ENCODE measurements at regions not wholly inside any gene's neighbourhood (a gene's known extent, or its start where the extent isn't known, plus 50 kb on each side); places are given as distances from the start of the nearest gene placed in this dataset.

- Mint-ChIP-seq H3K36me3 (ENCODE audit: low read depth) (no peaks in the 10 kb centered on the region), H3K4me3 (no peak overlapping the region), H3K27me3 (peaks cover 9% of the 10 kb centered on the region), H3K27ac (no peak overlapping the region), H3K4me1 (ENCODE audit: low read depth) (no peaks in the 10 kb centered on the region), H3K9me3 (no peaks in the 10 kb centered on the region)
- H3K4me3 ChIP-seq (ENCODE audit: low read length) = no peak overlapping the region
- intact Hi-C loops (cut with DNase I, micrococcal nuclease) = no loop called here
- ChIA-PET POLR2A (no interaction called here), CTCF (no interaction called here)
- peak; percentile 16 for TF ChIP-seq CTCF (IDR thresholded peaks at IDR 0.05)
- no peak overlapping the region for H3K27ac ChIP-seq (ENCODE audit: low read depth in 1 of 2, low read length in 2 of 2)
- DNase-seq = no peak
- H3K27me3 ChIP-seq (ENCODE audit: control insufficient read depth in 1 of 2, insufficient read depth in 2 of 2, low read length in 2 of 2) = peaks cover 0 to 11% of the 10 kb centered on the region in 2 experiments
- H3K9me3 ChIP-seq (ENCODE audit: control insufficient read depth in 1 of 2, insufficient read depth in 1 of 2, low read length in 2 of 2) = peaks cover 4 to 10% of the 10 kb centered on the region in 2 experiments
- no peaks in the 10 kb centered on the region for H3K4me1 ChIP-seq (ENCODE audit: insufficient read depth, low read length)
- H3K36me3 ChIP-seq (ENCODE audit: insufficient read depth, low read length) = no peaks in the 10 kb centered on the region
- no peak for ATAC-seq (ENCODE audit: poor library complexity)
Observed at GRCh38 chr15:66928784-66929183, 136.6 kb upstream of the SMAD3 start.

GRCh38 chr15:66929843-66930402, 135.5 kb upstream of the SMAD3 start:
- no peak for TF ChIP-seq CTCF (IDR thresholded peaks at IDR 0.05)
- ChIA-PET CTCF (no interaction called here), POLR2A (no interaction called here)
- Histone ChIP-seq H3K27me3 (ENCODE audit: control insufficient read depth in 1 of 2, insufficient read depth in 2 of 2, low read length in 2 of 2) (peaks cover 0 to 13% of the 10 kb centered on the region in 2 experiments), H3K4me3 (ENCODE audit: low read length) (no peak overlapping the region), H3K4me1 (ENCODE audit: insufficient read depth, low read length) (no peaks in the 10 kb centered on the region), H3K27ac (ENCODE audit: low read depth in 1 of 2, low read length in 2 of 2) (no peak overlapping the region), H3K36me3 (ENCODE audit: insufficient read depth, low read length) (no peaks in the 10 kb centered on the region), H3K9me3 (ENCODE audit: control insufficient read depth in 1 of 2, insufficient read depth in 1 of 2, low read length in 2 of 2) (peaks cover 11 to 16% of the 10 kb centered on the region in 2 experiments)
- H3K9me3 Mint-ChIP-seq = no peaks in the 10 kb centered on the region
- H3K4me1 Mint-ChIP-seq (ENCODE audit: low read depth) = no peaks in the 10 kb centered on the region
- DNase-seq (no peak), ATAC-seq (ENCODE audit: poor library complexity) (no peak)
- no peak overlapping the region for H3K4me3 Mint-ChIP-seq
- no peak overlapping the region for H3K27ac Mint-ChIP-seq
- no peaks in the 10 kb centered on the region for H3K36me3 Mint-ChIP-seq (ENCODE audit: low read depth)
- no peaks in the 10 kb centered on the region for H3K27me3 Mint-ChIP-seq
- intact Hi-C loops (cut with DNase I, micrococcal nuclease) = no loop called here

GRCh38 chr15:66931768-66932633, 133.4 kb upstream of the SMAD3 start:
- DNase-seq = no peak
- ATAC-seq (ENCODE audit: poor library complexity) = no peak

More at GRCh38 chr15:66931768-66932633, 133.4 kb upstream of the SMAD3 start:
- Histone ChIP-seq H3K4me3 (ENCODE audit: low read length) (no peak overlapping the region), H3K27ac (ENCODE audit: low read depth in 1 of 2, low read length in 2 of 2) (no peak overlapping the region), H3K4me1 (ENCODE audit: insufficient read depth, low read length) (no peaks in the 10 kb centered on the region), H3K36me3 (ENCODE audit: insufficient read depth, low read length) (no peaks in the 10 kb centered on the region), H3K27me3 (ENCODE audit: control insufficient read depth in 1 of 2, insufficient read depth in 2 of 2, low read length in 2 of 2) (peaks cover 0 to 9% of the 10 kb centered on the region in 2 experiments), H3K9me3 (ENCODE audit: control insufficient read depth in 1 of 2, insufficient read depth in 1 of 2, low read length in 2 of 2) (peaks cover 11 to 28% of the 10 kb centered on the region in 2 experiments)
- no peak for TF ChIP-seq CTCF (IDR thresholded peaks at IDR 0.05)
- H3K27me3 Mint-ChIP-seq = no peaks in the 10 kb centered on the region
- H3K4me1 Mint-ChIP-seq (ENCODE audit: low read depth) = no peaks in the 10 kb centered on the region
- intact Hi-C loops (cut with DNase I, micrococcal nuclease) = no loop called here
- H3K9me3 Mint-ChIP-seq = no peaks in the 10 kb centered on the region
- no peak overlapping the region for H3K4me3 Mint-ChIP-seq
- no peaks in the 10 kb centered on the region for H3K36me3 Mint-ChIP-seq (ENCODE audit: low read depth)
- CTCF ChIA-PET = no interaction called here
- no peak overlapping the region for H3K27ac Mint-ChIP-seq
- POLR2A ChIA-PET = no interaction called here
